KOPT-K1 (cell line): ENCODE measurements at regions not wholly inside any gene's neighbourhood (a gene's known extent, or its start where the extent isn't known, plus 50 kb on each side); places are given as distances from the start of the nearest gene placed in this dataset.

Experiments used
- H3K27ac ChIP-seq: fragments of 200-600 bp; sonication (generic); 2 replicates; pipeline ENCODE4 v1.5.1; 2016; ENCODE audit warnings: antibody characterized with exemption, mild to moderate bottlenecking, low read depth, low read length; ENCODE audit not compliant: poor library complexity, severe bottlenecking
- H3K36me3 ChIP-seq: fragments of 200-600 bp; sonication (generic); 2 replicates; pipeline ENCODE4 v1.5.1; 2017; ENCODE audit warnings: antibody characterized with exemption, mild to moderate bottlenecking, low read length, moderate library complexity; ENCODE audit not compliant: insufficient read depth
- H3K9me3 ChIP-seq: fragments of 200-600 bp; sonication (generic); 2 replicates; pipeline ENCODE4 v1.5.1; 2017; ENCODE audit warnings: antibody characterized with exemption, low read length, mild to moderate bottlenecking; ENCODE audit not compliant: insufficient read depth, poor library complexity, severe bottlenecking

DNA sequence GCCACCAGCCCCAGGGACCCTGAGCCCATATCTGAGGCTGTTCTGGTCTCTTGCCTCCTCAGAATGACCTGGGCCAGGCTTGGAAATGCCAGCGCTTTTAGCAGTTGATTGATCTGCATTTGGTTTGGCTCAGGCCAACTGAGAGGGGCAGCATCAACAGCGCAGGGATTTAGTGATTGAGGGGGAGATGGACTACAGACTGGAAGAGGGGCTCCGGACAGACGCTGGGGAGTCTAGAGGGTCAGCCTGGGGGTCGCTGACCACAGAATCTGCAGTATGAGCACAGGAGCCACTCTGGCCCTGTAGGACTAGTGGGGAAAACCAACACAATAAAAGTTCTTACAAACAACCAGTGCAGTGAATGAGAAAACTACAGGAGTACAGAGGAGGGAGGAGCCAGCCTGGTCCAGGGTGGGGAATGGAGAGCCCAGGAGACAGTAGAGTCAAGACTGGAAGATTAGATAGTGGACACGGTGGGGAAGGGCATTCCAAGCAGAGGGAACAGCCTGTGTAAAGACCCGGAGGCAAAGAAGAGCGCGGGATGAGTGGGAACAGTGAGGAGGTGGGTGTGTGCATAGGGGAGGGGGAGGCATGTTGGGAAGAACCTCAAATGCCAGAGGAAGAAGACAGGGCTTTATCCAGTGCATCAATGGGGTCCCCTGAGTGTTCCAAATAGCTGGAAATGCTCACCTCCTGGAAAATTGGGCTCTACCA lies 128.9 kb downstream of the MRM1 start:
- Histone ChIP-seq H3K9me3 (no peaks in the 10 kb centered on the region), H3K27ac (no peak overlapping the region), H3K36me3 (no peaks in the 10 kb centered on the region)

DNA sequence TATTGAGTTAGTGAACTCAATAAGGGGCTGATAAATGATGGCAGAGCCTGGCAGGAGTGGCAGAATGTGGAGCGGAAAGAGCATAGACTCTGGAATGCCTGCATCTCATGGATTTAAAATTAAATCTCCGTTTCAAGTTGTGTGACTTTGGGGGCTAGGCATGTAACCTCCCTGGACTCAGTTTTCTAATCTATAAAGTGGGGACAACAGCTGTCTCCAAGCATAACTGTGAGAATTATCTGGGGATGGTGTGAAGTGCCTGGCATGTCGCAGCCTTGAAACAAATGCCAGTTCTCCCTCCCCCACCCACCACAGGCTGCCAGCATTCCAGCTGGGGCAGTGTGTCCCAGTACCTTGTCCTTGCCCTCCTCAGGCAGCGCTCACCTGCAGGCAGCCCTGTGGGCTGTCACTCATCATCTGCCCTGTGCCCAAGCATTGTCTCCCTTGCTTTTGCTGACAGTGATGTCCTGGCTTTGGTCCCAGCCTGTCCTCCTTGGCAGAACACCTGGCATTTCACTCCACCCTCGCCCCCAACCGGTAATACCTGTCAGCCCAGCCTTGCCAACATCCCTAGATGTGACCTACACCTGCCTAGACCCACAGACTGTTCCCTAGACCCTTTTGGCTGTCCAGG lies 129.6 kb downstream of the MRM1 start:
- Histone ChIP-seq H3K36me3 (no peaks in the 10 kb centered on the region), H3K9me3 (no peaks in the 10 kb centered on the region), H3K27ac (no peak overlapping the region)

DNA sequence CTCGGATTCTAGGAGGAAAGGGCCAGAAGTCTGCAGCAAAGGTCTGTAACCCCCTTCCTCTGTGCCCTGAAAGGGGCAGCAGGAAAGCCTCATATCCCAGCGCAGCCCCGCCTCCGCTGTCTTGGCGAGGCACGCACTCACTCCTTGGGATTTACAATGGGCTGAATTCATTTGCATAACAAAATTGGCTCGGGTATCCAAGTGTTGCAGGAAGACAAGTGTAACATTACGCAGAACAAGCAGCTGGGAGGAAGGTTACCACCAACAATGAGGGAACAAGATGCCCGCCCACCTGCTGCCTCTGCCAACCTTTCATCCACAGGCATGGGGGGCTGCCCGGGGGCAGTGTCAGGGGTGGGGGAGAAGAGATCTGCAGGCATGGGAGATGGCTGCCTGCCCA lies 130.4 kb downstream of the MRM1 start:
- Histone ChIP-seq H3K36me3 (no peaks in the 10 kb centered on the region), H3K27ac (no peak overlapping the region), H3K9me3 (no peaks in the 10 kb centered on the region)

DNA sequence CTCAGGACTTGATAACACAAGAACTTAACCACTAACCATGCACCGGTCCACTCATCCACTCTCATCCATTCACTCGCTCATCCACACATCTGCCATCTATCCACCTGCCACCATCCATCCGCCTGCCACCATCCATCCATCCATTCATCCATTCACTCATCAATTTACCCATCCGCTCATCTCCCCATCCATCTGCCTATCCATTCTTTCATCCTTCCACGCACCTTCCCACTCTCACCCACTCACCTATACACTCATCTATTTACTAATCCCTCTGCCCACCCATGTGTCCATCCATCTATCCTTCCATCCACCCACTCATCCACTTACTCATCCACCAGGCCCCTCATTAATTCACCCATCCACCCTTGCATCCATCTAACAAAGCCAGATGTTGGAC lies 131.0 kb downstream of the MRM1 start:
- H3K36me3 ChIP-seq = no peaks in the 10 kb centered on the region
- H3K9me3 ChIP-seq = no peaks in the 10 kb centered on the region
- no peak overlapping the region for H3K27ac ChIP-seq

DNA sequence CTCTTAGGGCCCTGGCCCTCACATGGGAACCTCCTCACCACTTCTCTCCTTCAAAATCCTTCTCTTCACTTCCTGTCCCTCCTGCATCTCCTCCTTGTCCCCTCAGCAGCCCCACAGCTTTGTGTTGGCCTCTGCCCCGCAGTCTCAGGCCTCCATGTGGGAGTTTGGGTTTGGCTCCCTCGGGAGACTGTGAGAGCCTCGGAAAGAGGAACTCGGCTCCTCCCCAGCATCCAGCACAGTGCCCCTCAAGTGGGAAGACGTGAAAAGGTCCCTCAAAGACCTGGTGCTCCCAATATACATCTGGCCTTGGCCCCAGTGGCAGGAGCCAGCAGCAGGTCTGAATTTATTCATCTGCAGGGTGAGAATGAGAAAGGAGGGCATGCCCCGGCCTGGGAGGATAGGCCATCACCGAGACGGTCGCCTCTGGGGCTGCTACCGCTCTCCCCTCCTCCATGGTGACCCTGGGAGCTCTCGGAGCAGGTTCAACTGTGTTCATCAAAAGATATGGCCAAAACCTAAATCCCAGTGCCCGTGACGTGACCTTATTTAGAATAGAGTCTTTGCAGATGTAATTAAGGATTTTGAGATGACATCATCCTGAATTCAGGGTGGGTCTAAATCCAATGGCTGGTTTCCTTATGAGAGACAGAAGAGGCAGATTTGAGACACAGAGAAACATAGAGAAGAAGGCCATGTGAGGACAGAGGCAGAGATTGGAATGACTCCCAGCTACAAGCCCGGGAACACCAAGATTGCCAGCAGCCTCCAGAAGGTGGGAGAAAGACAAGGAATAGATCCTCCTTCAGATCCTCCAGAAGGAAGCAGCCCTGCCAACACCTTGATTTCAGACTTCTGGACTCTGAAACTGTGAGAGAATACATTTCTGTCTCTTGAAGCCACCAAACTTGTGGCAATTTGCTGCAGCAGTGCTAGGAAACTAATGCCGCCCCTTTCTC lies 135.1 kb downstream of the MRM1 start:
- Histone ChIP-seq H3K27ac (no peak overlapping the region), H3K36me3 (no peaks in the 10 kb centered on the region), H3K9me3 (no peaks in the 10 kb centered on the region)

DNA sequence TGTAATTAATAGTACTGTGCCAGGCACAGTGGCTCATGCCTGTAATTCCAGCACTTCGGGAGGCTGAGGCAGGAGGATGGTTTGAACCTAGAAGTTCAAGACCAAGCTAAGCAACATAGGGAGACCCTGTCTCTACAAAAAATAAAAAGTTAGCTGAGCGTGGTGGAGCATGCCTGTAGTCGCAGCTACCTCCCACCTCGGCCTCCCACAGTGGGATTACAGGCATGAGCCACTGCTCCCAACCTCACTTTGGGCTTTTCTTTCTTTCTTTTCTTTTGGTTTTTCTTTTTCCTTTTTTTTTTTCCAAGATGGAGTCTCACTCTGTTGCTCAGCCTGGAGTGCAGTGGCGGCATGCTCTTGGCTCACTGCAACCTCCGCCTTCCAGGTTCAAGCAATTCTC lies 137.8 kb downstream of the MRM1 start:
- Histone ChIP-seq H3K36me3 (no peaks in the 10 kb centered on the region), H3K27ac (no peak overlapping the region), H3K9me3 (no peaks in the 10 kb centered on the region)

DNA sequence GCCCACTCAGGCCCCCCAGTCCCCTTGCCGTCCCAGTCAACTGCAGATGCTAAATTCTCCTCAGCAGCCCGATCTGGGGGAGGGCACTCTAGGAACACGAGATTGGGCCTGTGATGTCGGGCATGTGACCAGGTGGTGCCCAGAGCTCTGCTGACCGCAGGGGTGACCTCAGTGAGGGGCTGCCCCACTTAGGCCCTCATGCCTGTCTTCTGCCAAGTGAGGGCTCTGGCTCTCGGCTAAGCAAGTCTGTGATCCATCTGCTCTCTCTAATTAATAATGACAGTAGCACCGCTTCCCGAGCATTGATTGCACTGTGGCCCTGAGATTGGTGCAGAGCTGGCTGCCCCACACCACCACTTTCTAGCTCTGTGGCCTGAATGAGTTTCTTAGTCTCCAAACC lies 138.8 kb downstream of the MRM1 start:
- Histone ChIP-seq H3K27ac (no peak overlapping the region), H3K36me3 (no peaks in the 10 kb centered on the region)

DNA sequence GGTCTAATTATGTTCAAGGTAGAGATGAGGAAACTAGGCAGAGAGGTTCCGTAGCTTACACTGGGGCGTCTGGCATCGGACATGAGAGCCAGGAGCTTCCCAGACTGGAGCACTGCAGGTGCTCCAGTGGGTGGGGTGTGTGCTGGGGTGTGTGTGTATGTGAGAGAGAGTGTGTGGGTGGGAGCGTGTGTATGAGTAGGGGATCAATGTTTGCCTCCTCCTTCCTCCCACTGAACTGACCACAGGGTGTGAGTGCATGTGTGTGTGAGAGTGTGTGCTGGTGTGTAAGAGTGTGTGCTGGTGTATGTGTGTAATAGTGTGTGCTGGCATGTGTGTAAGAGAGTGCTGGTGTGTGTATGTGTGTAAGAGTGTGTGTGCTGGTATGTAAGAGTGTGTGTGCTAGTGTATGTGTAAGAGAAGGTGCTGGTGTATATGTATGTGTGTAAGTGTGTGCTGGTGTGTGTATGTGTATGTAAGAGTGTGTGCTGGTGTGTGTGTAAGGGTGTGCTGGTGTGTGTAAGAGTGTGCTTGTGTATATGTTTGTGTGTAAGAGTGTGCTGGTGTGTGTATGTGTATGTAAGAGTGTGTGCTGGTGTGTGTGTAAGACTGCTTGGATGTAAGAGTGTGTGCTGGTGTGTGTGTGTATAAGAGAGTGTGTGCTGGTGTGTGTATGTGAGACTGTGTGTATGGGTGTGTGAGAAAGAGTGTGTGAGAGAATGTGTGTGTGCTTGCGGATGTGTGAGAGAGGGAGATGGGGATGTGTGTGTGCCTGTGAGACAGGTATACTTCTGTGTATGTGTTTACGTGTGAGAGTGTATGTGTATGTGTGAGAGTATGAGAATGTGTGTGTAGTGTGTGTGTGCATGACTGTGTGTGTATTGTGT lies 139.9 kb downstream of the MRM1 start:
- Histone ChIP-seq H3K9me3 (no peaks in the 10 kb centered on the region), H3K36me3 (no peaks in the 10 kb centered on the region), H3K27ac (no peak overlapping the region)

More for the DNA sequence above, 138.8 kb downstream of the MRM1 start:
- H3K9me3 ChIP-seq = no peaks in the 10 kb centered on the region

DNA sequence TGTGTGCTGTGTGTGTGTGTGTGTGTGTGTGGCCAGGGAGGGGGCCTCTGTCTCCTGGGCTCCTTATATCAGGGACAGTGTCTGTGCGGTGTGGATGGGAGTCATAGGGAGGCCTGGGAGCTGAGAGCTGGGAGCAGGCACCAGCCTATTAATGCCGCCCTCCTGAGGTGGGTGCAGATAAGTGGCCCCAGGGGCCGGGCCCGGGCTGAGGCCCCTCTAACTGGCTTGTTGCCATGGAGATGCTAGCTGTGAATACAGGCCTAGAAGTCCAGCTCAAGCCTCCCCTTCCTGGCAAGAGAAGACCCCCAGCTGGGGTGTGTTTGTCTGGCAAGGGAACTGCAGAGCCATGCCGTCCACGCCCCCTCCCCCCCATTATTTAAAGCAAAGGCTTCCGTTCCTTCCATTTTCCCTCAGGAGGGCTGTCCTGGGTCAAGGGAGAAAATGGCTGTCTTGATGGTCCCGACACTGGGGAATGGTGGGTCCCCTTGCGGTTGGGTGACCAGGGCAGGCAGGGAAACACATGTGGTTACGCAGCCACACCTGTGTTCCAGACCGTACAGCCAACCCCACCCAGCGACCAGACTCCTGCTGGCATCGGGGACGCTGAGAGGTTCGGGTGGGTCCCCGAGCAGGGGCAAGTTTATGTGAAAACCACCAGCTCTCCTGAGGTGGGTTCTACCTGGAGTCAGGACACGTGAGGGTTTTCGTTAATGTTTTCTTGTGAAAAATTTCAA lies 141.1 kb downstream of the MRM1 start:
- Histone ChIP-seq H3K9me3 (no peaks in the 10 kb centered on the region), H3K36me3 (no peaks in the 10 kb centered on the region), H3K27ac (no peak overlapping the region)

DNA sequence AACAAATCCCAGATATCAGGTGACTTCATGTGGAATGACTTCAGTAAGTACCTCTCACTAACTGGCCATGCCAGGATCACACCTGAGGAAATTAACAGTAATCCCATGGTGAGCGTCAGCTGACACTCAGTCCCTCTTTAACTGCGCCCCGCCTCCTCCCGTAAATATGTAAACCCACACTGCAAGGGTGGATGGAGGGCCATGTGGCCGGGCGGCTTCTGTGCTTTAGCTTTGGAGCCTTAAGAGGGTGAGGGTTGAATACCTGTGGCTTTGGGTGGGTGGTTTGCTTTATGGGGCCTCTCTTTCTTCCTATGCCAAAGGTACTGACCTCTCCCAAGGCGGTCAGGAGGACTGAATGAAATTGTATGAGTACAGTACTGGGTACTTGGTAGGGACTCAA lies 141.7 kb downstream of the MRM1 start:
- Histone ChIP-seq H3K36me3 (no peaks in the 10 kb centered on the region), H3K27ac (no peak overlapping the region), H3K9me3 (no peaks in the 10 kb centered on the region)

DNA sequence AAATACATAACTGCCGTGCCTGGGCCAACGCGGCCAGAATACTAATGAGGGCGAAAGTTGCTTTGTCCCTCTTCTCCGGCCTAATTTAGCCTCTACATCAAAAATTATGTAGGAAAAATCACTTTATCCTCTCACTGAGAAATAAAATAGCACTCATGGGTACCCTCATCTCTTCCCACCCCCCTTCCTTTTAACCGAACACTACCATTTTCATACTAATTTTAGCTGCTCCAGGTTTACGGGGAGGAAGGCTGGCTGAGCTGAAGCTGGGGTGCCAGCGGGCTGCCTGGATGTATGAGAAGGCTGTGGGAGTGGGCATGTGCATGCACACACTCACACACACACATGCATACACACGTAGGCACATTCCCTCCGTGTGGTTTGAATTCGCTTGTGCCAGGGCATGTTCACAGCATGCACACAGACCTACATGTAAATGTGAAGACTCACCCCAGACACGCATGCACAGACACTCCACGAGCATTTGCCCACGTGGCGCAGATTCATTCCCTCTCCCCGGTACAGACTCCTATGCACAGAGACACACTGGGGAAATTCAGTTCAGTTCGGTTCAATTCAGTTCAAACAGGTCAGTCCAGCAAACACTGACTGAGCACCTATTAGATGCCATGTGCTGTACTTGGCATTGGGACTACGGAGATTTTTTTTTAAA lies 145.1 kb downstream of the MRM1 start:
- H3K27ac ChIP-seq = no peak overlapping the region
- no peaks in the 10 kb centered on the region for H3K9me3 ChIP-seq
- H3K36me3 ChIP-seq = no peaks in the 10 kb centered on the region

DNA sequence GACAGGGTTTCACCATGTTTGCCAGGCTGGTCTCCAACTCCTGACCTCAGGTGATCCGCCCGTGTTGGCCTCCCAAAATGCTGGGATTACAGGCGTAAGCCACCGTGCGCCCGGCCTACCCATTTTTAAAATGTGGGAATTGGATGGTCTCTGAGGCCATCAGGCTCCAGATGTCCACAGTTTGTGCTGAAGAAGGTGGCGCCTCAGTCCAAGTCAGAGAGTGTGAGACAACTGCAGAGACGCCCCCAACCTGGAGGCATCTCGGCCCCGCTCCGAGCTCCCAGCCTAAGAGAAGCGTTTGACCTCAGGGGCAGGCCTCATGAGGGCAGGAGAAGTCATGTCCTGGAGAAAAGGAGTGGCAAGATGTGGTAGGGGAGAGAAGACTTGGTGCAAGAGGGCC lies 146.5 kb downstream of the MRM1 start:
- Histone ChIP-seq H3K36me3 (no peaks in the 10 kb centered on the region), H3K27ac (no peak overlapping the region), H3K9me3 (no peaks in the 10 kb centered on the region)

DNA sequence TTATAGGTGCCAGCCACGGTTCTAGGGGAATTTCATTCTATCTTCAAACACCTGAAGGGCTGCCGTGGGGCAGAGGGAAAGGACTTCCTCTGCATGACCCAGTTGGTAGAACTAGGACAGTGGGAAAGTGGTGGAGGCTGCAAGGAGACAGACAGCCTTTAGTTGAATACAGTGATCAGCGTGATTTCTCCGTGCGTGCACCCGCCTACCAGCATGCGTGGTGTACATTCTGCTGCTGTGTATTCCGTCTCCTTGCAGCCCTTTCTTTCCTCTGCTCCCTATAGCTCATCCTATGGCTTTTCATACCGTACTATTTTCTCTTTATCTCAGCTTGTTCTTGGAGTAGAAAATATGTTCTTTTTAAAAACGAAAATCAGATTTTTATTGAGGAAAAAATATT lies 146.9 kb downstream of the MRM1 start:
- Histone ChIP-seq H3K9me3 (no peaks in the 10 kb centered on the region), H3K36me3 (no peaks in the 10 kb centered on the region), H3K27ac (no peak overlapping the region)

DNA sequence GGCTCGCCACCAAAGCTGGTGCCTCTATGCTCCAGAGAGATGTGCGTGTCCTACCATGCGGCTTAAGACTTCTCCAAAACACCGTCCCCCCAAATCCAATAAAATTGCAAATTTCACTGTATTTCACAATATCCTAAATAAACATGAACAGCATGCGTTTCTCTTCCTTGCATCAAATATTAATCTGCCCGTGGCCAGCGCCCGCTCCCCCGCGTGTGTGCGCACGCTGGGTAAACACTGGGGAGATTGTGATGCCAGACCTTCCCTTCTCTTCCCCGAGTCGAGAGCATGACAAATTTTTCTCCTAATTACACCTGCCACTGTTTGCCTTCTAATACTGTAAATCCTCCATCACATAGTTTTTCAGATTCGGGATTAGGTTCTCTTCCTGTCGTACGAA lies 148.1 kb downstream of the MRM1 start:
- H3K9me3 ChIP-seq = no peaks in the 10 kb centered on the region
- H3K27ac ChIP-seq = no peak overlapping the region
- H3K36me3 ChIP-seq = no peaks in the 10 kb centered on the region
